HL-60 (cell line): ENCODE measurements at regions not wholly inside any gene's neighbourhood (a gene's known extent, or its start where the extent isn't known, plus 50 kb on each side); places are given as distances from the start of the nearest gene placed in this dataset.

Experiments
- DNase-seq, 2 experiments: peaks; one replicate each; pipeline ENCODE4 v3.0.0-alpha.2; 2010 to 2020; ENCODE audit warnings: low read depth in 1 of 2, low spot score in 1 of 2
- H3K27ac ChIP-seq: fragments of 250-450 bp; sonication (Bioruptor Pico); replicated peaks from 2 replicates; pipeline ENCODE4 v1.5.1; 2020; ENCODE audit warnings: mild to moderate bottlenecking, moderate library complexity
- H3K27me3 ChIP-seq: fragments of 250-450 bp; sonication (Bioruptor Pico); 2 replicates; pipeline ENCODE4 v1.5.1; 2021; ENCODE audit warnings: mild to moderate bottlenecking, moderate library complexity; ENCODE audit not compliant: insufficient read depth, poor library complexity, severe bottlenecking
- H3K4me3 ChIP-seq: replicated peaks from 2 replicates; pipeline ENCODE4 v1.5.1; 2011; ENCODE audit warnings: mild to moderate bottlenecking, control low read depth, low read length; ENCODE audit not compliant: insufficient read depth
- CTCF ChIP-seq: IDR thresholded peaks from one replicate; pipeline ENCODE4 v1.5.1; 2011; ENCODE audit warnings: low read length, control low read depth, inconsistent platforms; ENCODE audit not compliant: insufficient read depth
- GABPA ChIP-seq: IDR thresholded peaks from 2 replicates; pipeline ENCODE4 v1.6.1; 2012; ENCODE audit warnings: low read depth
- POLR2AphosphoS5 ChIP-seq: IDR thresholded peaks from 2 replicates; pipeline ENCODE4 v1.6.1; 2012; ENCODE audit warnings: low read depth
- SPI1 ChIP-seq: IDR thresholded peaks from 2 replicates; pipeline ENCODE4 v1.6.1; 2012; ENCODE audit warnings: low read depth, mild to moderate bottlenecking, borderline replicate concordance
- TF ChIP-seq, protein P1 (sequence below): IDR thresholded peaks from 2 replicates; pipeline ENCODE4 v1.6.1; 2012; ENCODE audit warnings: low read depth; ENCODE audit not compliant: insufficient replicate concordance

- Histone ChIP-seq H3K4me3 (no peak overlapping the region), H3K27ac (no peak overlapping the region), H3K27me3 (no peaks in the 10 kb centered on the region)
- no peak for TF ChIP-seq GABPA
- no peak for TF ChIP-seq POLR2AphosphoS5
- DNase-seq: no peak
These were observed 64.1 kb upstream of the HIF1A start for GRCh38 chr14:61631045-61631687.

DNA sequence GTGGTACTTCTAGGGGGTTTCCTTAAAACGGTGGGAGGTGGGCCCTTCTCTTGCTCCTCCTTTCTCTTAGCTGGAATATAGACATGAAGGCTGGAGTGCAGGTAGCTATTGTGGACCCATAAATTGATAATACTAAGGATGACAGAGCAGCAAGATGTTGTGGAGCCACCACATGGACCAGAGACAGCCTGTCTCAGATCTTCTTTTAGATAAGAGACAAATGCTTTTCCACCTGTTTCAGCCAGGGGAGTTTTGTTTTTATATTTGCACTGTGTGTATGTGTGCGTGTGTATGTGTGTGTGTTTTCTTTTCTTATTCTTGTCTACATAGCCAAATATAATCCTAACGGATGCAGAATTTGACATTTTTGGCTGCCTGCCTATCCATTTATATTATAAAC, 62.9 kb upstream of the HIF1A start:
- H3K27me3 ChIP-seq: no peaks in the 10 kb centered on the region
- TF ChIP-seq GABPA: no peak
- DNase-seq: no peak

DNA sequence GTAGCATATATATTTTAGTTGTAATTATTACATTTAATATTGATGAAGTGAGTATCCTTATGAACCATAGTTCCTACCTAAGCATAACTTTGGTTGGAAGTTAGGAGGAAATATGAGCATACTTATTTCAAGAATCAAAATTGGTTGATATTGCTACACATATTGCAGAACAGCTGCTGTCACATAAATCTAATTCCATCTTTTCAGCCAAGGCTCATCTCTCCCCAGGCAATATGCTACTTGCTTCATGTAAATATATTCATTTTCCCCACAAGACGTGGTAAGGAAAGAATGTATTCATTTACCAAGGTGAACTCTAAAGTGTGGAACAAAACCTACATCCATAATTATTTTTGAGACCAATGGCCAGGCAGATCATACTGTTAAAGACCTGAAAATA, 62.5 kb upstream of the HIF1A start:
- no peak for DNase-seq
- H3K27me3 ChIP-seq: no peaks in the 10 kb centered on the region
- no peak for TF ChIP-seq SPI1
- TF ChIP-seq GABPA: no peak
- TF ChIP-seq CTCF: no peak
- no peak for TF ChIP-seq POLR2AphosphoS5
- TF ChIP-seq, protein P1, sequence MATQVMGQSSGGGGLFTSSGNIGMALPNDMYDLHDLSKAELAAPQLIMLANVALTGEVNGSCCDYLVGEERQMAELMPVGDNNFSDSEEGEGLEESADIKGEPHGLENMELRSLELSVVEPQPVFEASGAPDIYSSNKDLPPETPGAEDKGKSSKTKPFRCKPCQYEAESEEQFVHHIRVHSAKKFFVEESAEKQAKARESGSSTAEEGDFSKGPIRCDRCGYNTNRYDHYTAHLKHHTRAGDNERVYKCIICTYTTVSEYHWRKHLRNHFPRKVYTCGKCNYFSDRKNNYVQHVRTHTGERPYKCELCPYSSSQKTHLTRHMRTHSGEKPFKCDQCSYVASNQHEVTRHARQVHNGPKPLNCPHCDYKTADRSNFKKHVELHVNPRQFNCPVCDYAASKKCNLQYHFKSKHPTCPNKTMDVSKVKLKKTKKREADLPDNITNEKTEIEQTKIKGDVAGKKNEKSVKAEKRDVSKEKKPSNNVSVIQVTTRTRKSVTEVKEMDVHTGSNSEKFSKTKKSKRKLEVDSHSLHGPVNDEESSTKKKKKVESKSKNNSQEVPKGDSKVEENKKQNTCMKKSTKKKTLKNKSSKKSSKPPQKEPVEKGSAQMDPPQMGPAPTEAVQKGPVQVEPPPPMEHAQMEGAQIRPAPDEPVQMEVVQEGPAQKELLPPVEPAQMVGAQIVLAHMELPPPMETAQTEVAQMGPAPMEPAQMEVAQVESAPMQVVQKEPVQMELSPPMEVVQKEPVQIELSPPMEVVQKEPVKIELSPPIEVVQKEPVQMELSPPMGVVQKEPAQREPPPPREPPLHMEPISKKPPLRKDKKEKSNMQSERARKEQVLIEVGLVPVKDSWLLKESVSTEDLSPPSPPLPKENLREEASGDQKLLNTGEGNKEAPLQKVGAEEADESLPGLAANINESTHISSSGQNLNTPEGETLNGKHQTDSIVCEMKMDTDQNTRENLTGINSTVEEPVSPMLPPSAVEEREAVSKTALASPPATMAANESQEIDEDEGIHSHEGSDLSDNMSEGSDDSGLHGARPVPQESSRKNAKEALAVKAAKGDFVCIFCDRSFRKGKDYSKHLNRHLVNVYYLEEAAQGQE: no peak
- no peak overlapping the region for H3K27ac ChIP-seq
- H3K4me3 ChIP-seq: no peak overlapping the region

More for the DNA sequence above, 62.9 kb upstream of the HIF1A start:
- H3K4me3 ChIP-seq: no peak overlapping the region
- no peak overlapping the region for H3K27ac ChIP-seq

- Histone ChIP-seq H3K4me3 (no peak overlapping the region), H3K27ac (no peak overlapping the region), H3K27me3 (no peaks in the 10 kb centered on the region)
- TF ChIP-seq SPI1 (no peak), POLR2AphosphoS5 (no peak), GABPA (no peak), CTCF (no peak)
- TF ChIP-seq, protein P1: no peak
- no peak for DNase-seq
These were observed 59.0 kb upstream of the HIF1A start for GRCh38 chr14:61636291-61636690.

GRCh38 chr14:61636779-61637178, 58.5 kb upstream of the HIF1A start:
- no peak for TF ChIP-seq CTCF
- TF ChIP-seq POLR2AphosphoS5: no peak
- no peak for TF ChIP-seq SPI1
- TF ChIP-seq, protein P1: no peak
- no peaks in the 10 kb centered on the region for H3K27me3 ChIP-seq
- no peak overlapping the region for H3K4me3 ChIP-seq
- no peak for DNase-seq
- H3K27ac ChIP-seq: no peak overlapping the region
